ENCODE measurements at regions not wholly inside any gene's neighbourhood (a gene's known extent, or its start where the extent isn't known, plus 50 kb on each side); places are given as distances from the start of the nearest gene placed in this dataset.
A peak's percentile ranks its signal among the peaks of the same experiment; 100 is the strongest.

GRCh38 chr6:82836022-82836575, 229.5 kb downstream of the UBE3D start:
- no peak for TF ChIP-seq CTCF (IDR thresholded peaks at IDR 0.05; ENCODE audit: low read depth, low read length, missing control alignments)
- no peak for DNase-seq (ENCODE audit: low read depth)
- no peak overlapping the region for H3K4me3 ChIP-seq (ENCODE audit: low read depth, low read length)
- in situ Hi-C loops (cut with HindIII; ENCODE audit: low sequenced_read_pairs) = no loop called here

GRCh38 chr6:82840571-82840970, 225.1 kb downstream of the UBE3D start:
- no peak for TF ChIP-seq CTCF (IDR thresholded peaks at IDR 0.05; ENCODE audit: low read depth, low read length, missing control alignments)
- in situ Hi-C loops (cut with HindIII; ENCODE audit: low sequenced_read_pairs) = no loop called here
- DNase-seq (ENCODE audit: low read depth) = peak; percentile 49
- no peak overlapping the region for H3K4me3 ChIP-seq (ENCODE audit: low read depth, low read length)

GRCh38 chr6:82841309-82841708, 224.3 kb downstream of the UBE3D start:
- in situ Hi-C loops (cut with HindIII; ENCODE audit: low sequenced_read_pairs) = no loop called here
- no peak for DNase-seq (ENCODE audit: low read depth)
- TF ChIP-seq CTCF (IDR thresholded peaks at IDR 0.05; ENCODE audit: low read depth, low read length, missing control alignments) = no peak
- no peak overlapping the region for H3K4me3 ChIP-seq (ENCODE audit: low read depth, low read length)

All from astrocyte of the cerebellum (primary cell).